ENCODE measurements at regions not wholly inside any gene's neighbourhood (a gene's known extent, or its start where the extent isn't known, plus 50 kb on each side); places are given as distances from the start of the nearest gene placed in this dataset.

DNA sequence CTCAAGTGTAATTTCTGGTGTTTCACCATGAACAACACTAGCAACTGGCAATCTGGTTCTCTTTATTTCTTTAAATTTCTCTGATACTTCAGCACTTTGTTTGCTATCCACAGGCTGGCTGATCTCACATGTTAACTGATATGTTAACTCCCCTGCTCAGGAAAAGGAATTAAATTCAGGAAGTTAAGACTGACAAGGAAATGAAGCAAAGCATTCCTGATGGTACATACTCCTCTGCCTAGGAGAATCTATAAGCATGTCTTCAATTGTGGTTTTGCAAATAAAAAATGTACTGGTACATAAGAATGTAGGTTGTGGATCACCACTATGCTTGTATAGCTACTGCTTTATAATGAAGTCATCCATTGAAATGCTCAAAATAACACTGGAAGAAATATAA is 1119.2 kb upstream of the INTU start:
- no peak for TF ChIP-seq CTCF (IDR thresholded peaks at IDR 0.05)
- no peak for TF ChIP-seq POLR2A (IDR thresholded peaks at IDR 0.05)
